ENCODE measurements at regions not wholly inside any gene's neighbourhood (a gene's known extent, or its start where the extent isn't known, plus 50 kb on each side); places are given as distances from the start of the nearest gene placed in this dataset.

DNA sequence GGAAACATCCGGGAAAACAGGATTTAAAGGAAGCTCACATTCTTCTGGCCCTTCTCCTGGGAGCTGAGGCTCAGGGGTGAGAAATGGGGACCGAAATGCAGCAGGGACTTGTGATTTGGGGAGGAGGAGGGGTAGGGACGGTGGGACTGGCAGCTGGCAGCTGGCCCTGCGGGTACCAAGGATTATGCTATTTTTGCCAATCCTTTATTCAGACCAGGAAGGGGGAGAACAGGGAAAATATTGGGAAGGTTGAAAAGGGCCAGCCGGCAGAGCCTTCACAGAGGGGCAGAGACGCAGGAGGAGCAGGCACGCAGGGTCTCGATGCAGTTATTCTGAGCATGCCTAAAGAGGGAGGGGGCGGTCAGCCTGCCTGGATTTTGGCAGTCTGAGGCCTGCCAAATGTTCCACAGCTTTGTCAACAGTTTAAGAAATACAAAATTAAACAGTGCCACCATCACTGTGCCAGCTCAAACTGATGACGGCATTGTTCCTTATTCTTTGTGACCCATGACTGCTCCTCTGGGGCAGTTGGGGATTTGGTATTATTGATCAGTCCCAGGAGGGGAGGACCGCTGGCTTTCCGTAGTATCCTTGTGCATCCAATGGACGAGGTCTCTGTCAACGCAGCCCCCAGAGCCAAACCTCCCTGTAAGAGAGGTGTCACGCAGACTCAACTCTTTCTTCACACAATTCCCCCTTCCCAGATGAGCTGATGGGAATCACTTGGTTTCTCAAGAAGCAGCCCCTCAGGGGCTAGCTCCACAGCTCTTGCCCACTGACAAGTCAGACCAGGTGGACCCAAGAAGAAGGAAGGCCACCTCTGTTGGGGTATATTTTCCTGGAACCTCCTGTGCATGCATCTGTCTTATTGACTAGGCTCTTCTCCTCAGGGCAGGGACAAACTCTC lies 553.3 kb downstream of the BNC2 start:
- DNase-seq = no peak

- DNase-seq = no peak
Measured at GRCh38 chr9:16318516-16319060, 551.9 kb downstream of the BNC2 start.

DNA sequence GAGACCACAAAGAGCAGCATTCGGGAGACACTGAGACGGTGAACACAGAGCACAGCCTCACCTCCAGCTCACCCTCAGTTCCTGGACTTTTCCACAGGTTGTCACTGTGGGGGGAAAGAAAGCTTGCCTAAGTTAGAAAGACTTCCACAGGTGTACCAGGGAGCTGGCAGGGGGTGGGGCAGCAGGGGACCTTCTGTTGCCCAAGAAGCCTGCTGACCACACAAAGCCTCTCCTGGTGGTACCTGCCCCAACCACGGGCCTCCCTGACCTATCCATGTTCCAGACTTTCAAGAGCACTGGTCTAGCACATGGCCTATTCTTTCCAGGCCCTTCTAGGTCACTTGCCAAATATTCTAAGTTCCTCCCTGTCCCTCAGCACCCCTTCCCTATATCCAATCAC lies 550.8 kb downstream of the BNC2 start:
- DNase-seq = no peak

DNA sequence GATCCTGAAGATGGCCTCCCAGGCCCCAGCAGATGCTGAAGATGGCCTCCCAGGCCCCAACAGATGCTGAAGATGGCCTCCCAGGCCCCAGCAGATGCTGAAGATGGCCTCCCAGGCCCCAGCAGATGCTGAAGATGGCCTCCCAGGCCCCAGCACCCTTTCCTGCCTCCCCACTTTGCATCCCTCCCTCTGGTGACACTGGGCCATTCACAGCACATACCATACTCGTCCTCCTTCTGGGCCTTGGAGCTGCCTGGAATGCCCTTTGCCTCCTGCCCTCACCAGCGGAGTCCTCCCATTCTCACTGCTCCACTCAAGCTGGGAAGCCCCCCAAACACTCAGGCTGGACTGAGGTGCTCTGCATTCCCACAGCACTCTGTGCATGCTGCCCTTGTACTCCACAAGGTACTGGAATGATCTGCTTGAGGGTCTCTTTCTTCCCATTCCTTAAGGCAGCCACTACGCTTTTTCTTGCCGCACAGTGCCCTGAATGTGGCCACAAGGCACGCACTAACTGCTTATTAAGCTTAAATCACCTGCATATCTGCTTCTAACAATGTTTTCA lies 550.0 kb downstream of the BNC2 start:
- no peak for DNase-seq

DNA sequence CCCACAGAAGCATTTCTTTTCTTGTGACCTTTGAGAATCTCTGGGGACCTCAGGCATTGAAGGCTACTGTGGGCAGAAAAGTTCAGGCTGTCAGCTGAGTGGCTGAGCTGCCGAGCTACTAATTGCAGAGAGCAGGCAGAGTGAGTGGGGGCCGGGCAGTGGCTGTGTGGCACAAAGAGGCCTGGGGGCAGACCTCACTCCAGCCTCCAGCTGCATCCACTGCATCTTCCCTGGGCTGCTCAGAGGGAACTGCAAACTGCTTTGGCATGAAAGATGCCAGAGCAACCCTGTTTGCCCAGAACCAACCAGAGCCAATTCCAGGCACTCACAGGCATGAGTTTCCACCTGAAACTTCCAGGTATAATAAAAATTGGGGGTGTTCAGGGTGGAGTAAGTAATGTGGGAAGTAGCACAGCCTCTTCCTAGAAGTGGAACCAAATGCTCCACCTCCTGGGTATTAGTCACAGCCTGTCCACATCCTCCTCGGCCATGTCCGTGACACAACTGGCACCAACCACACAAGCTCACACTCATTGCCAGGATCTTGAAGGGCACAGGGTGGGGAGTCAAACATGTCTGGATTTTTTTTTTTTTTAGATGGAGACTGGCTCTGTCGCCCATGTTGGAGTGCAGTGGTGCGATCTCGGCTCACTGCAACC lies 548.9 kb downstream of the BNC2 start:
- DNase-seq = no peak

- no peak for DNase-seq
Measured at GRCh38 chr9:16322849-16323248, 547.6 kb downstream of the BNC2 start.

GRCh38 chr9:16325966-16326365 lies 544.5 kb downstream of the BNC2 start:
- DNase-seq = no peak

- DNase-seq = no peak
Measured at GRCh38 chr9:16328349-16328748, 542.1 kb downstream of the BNC2 start.

- DNase-seq = no peak
Measured at GRCh38 chr9:16329671-16330113, 540.8 kb downstream of the BNC2 start.

- no peak for DNase-seq
Measured at GRCh38 chr9:16331031-16331430, 539.4 kb downstream of the BNC2 start.

- DNase-seq = no peak
Measured at GRCh38 chr9:16331527-16331926, 538.9 kb downstream of the BNC2 start.

DNA sequence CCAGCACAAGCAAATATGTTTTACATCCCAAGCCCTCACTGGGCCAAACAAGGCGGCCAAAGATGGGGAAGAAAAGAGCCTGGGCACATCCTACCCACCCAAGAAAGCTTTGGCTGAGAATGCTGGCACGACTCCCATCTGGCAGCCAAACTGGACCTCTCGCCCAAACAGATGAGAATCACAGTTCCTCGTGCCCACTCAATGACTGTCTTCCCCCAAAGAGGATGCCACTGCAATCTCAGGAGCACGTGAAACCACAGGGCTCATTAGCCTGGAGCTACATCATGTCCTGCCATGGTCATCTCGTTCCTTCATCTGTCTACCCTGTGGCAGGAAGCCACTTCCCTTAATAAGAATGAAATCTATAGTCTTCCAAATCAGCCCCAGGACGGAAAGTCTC lies 536.8 kb downstream of the BNC2 start:
- no peak for DNase-seq

DNA sequence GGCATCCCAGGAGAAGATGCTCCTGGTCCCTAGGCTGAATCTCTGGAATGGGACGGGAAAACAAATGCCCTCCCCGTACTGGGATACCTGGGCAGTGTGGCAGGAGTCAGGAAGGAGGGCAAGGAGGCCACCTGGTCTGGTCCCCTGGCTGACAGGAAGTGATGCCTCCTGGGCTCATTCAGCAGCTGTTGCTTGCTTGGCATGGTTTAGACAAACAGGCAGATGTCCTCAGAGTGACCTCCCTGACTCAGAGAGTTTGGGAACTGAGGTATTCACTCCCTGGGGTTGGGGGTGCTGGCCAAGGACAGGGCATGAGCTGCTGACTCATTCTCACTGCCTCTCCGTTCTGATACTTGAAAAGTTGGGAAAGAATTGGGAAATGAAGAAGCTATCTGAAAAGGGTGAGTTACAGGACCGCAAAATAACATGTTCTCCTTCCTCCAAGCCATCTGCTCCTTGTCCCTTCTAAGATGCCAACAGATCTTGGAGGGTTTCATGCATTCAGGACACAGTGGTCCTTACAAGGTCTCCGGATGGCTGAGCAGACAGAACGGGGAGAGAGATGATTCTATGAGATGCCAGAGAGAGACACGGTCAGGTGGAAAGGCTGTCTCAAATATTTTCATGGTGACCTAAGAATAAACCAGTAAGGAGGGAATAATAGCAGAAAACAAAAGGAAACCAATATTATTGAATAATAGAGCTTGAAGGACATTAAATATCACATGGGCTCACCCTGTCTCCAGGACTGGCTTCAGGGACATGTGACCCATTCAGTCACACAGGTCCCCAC lies 534.5 kb downstream of the BNC2 start:
- peak; percentile 46 to 47 for DNase-seq

- DNase-seq = no peak
Measured at GRCh38 chr9:16336833-16337232, 533.6 kb downstream of the BNC2 start.

- DNase-seq = no peak
Measured at GRCh38 chr9:16337322-16338029, 533.0 kb downstream of the BNC2 start.

GRCh38 chr9:16341177-16341576 lies 529.3 kb downstream of the BNC2 start:
- no peak for DNase-seq

- DNase-seq = no peak
Measured at GRCh38 chr9:16342246-16343020, 528.0 kb downstream of the BNC2 start.

- no peak for DNase-seq
Measured at GRCh38 chr9:16343249-16344237, 526.9 kb downstream of the BNC2 start.

GRCh38 chr9:16344343-16344742 lies 526.1 kb downstream of the BNC2 start:
- no peak for DNase-seq

- no peak for DNase-seq
Measured at GRCh38 chr9:16345902-16346301, 524.6 kb downstream of the BNC2 start.
